M059J (cell line): ENCODE measurements at regions not wholly inside any gene's neighbourhood (a gene's known extent, or its start where the extent isn't known, plus 50 kb on each side); places are given as distances from the start of the nearest gene placed in this dataset.

Experiments
- DNase-seq: peaks from one replicate; pipeline ENCODE4 v3.0.0-alpha.2; 2012; ENCODE audit warnings: low read depth

GRCh38 chr4:96097040-96097607 is 257.2 kb downstream of the PDHA2 start:
- DNase-seq: peak; percentile 26

GRCh38 chr4:96097693-96098092 is 257.8 kb downstream of the PDHA2 start:
- DNase-seq: no peak

- DNase-seq: no peak
These were observed 259.1 kb downstream of the PDHA2 start for GRCh38 chr4:96099031-96099430.

GRCh38 chr4:96102541-96103026 is 262.7 kb downstream of the PDHA2 start:
- DNase-seq: peak; percentile 26

- no peak for DNase-seq
These were observed 263.2 kb downstream of the PDHA2 start for GRCh38 chr4:96103086-96103485.

- DNase-seq: no peak
These were observed 268.3 kb downstream of the PDHA2 start for GRCh38 chr4:96108146-96108545.

- no peak for DNase-seq
These were observed 272.7 kb downstream of the PDHA2 start for GRCh38 chr4:96112631-96113030.

- DNase-seq: no peak
These were observed 280.3 kb downstream of the PDHA2 start for GRCh38 chr4:96120206-96120605.

- no peak for DNase-seq
These were observed 286.3 kb downstream of the PDHA2 start for GRCh38 chr4:96126227-96126626.

GRCh38 chr4:96131186-96131585 is 291.3 kb downstream of the PDHA2 start:
- DNase-seq: no peak

GRCh38 chr4:96134806-96135205 is 294.9 kb downstream of the PDHA2 start:
- DNase-seq: no peak

- no peak for DNase-seq
These were observed 296.2 kb downstream of the PDHA2 start for GRCh38 chr4:96136056-96136455.

GRCh38 chr4:96139251-96139929 is 299.5 kb downstream of the PDHA2 start:
- no peak for DNase-seq

- DNase-seq: peak; percentile 7
These were observed 305.7 kb downstream of the PDHA2 start for GRCh38 chr4:96145601-96146000.

- peak; percentile 7 for DNase-seq
These were observed 306.8 kb downstream of the PDHA2 start for GRCh38 chr4:96146686-96147085.

- DNase-seq: peak; percentile 6
These were observed 310.0 kb downstream of the PDHA2 start for GRCh38 chr4:96149894-96150293.

GRCh38 chr4:96150466-96150865 is 310.6 kb downstream of the PDHA2 start:
- no peak for DNase-seq

GRCh38 chr4:96152824-96153223 is 312.9 kb downstream of the PDHA2 start:
- DNase-seq: no peak

GRCh38 chr4:96154676-96155075 is 314.8 kb downstream of the PDHA2 start:
- DNase-seq: peak; percentile 66

GRCh38 chr4:96162636-96163035 is 322.7 kb downstream of the PDHA2 start:
- DNase-seq: no peak

- DNase-seq: peak; percentile 87
These were observed 325.0 kb downstream of the PDHA2 start for GRCh38 chr4:96164814-96165351.

GRCh38 chr4:96166806-96167205 is 326.9 kb downstream of the PDHA2 start:
- peak; percentile 20 for DNase-seq

- no peak for DNase-seq
These were observed 330.3 kb downstream of the PDHA2 start for GRCh38 chr4:96170198-96170597.
